Right cardiac atrium (tissue), 5 donors: ENCODE measurements at regions not wholly inside any gene's neighbourhood (a gene's known extent, or its start where the extent isn't known, plus 50 kb on each side); places are given as distances from the start of the nearest gene placed in this dataset.

Experiments used
- ATAC-seq, 2 donors: fragments of 200-7000 bp; cut with Tn5 transposase; one replicate each; pipeline versions ENCODE4 v1.8.0 to v1.9.1; 2020; ENCODE audit warnings: moderate library complexity in 2 of 2, mild to moderate bottlenecking in 1 of 2
- DNase-seq, 3 donors: peaks; one replicate each; pipeline ENCODE4 v3.0.0-alpha.2; 2020
- H3K27ac ChIP-seq: one replicate; pipeline ENCODE4 v1.5.1; 2013; ENCODE audit warnings: mild to moderate bottlenecking, low read length, control low read depth, moderate library complexity
- H3K27me3 ChIP-seq: one replicate; pipeline ENCODE4 v1.6.1; 2013; ENCODE audit not compliant: control insufficient read depth, insufficient read depth
- H3K4me1 ChIP-seq: one replicate; pipeline ENCODE4 v1.6.1; 2013; ENCODE audit warnings: low read length; ENCODE audit not compliant: control insufficient read depth, insufficient read depth
- H3K4me3 ChIP-seq: one replicate; pipeline ENCODE4 v1.5.1; 2013; ENCODE audit warnings: low read length, control low read depth
- H3K9me3 ChIP-seq: one replicate; pipeline ENCODE4 v1.6.1; 2013; ENCODE audit warnings: low read length; ENCODE audit not compliant: control insufficient read depth
- WGBS: extraction: QIAGEN DNeasy Blood & Tissue Kit; methylation state at CpG from one replicate; pipeline ENCODE4 v1.1.7; 2013; 5-methylcytosine and 5-hydroxymethylcytosine counted together
- intact Hi-C, 4 donors: fragments of 100-400 bp; cut with DNase I; formaldehyde crosslinking; loops; one replicate each; pipeline versions ENCODE4 v1.11.0 to v1.14.0; 2022 to 2023
- donor health status: healthy with polysubstance abuse.
- donor health status: DM: no; HTN: yes; CAD: no.
- donor health status: DM: no; HTN: no; CAD: no.
- donor health status: DM: no; HTN: yes; CAD: no; lungs with severe emphysema.
- donor health status: DM: yes; HTN: yes; CAD: no.

- intact Hi-C loops: no loop called here
- H3K4me1 ChIP-seq: no peaks in the 10 kb centered on the region
- H3K27me3 ChIP-seq: no peaks in the 10 kb centered on the region
- ATAC-seq (no peak), DNase-seq (no peak)
- 46% methylated on average over 3 of the region's 3 CpGs for WGBS
- H3K4me3 ChIP-seq: no peak overlapping the region
- no peak overlapping the region for H3K27ac ChIP-seq
- no peaks in the 10 kb centered on the region for H3K9me3 ChIP-seq
These were observed 551.2 kb upstream of the SEL1L start for GRCh38 chr14:82084813-82085212.

- Histone ChIP-seq H3K27me3 (no peaks in the 10 kb centered on the region), H3K9me3 (no peaks in the 10 kb centered on the region), H3K4me1 (no peaks in the 10 kb centered on the region), H3K4me3 (no peak overlapping the region), H3K27ac (no peak overlapping the region)
- DNase-seq: peak in 1 of 3 donors; percentile 13
- intact Hi-C loops: no loop called here
- 69% methylated on average over 2 of the region's 2 CpGs for WGBS
- ATAC-seq: no peak
These were observed 557.4 kb upstream of the SEL1L start for GRCh38 chr14:82091097-82091496.

GRCh38 chr14:82094829-82095345 is 561.2 kb upstream of the SEL1L start:
- Histone ChIP-seq H3K4me1 (no peaks in the 10 kb centered on the region), H3K4me3 (no peak overlapping the region), H3K9me3 (no peaks in the 10 kb centered on the region), H3K27me3 (no peaks in the 10 kb centered on the region), H3K27ac (no peak overlapping the region)
- 79% methylated on average over 5 of the region's 5 CpGs for WGBS
- DNase-seq (no peak), ATAC-seq (no peak)
- intact Hi-C loops: no loop called here

- Histone ChIP-seq H3K9me3 (no peaks in the 10 kb centered on the region), H3K4me1 (no peaks in the 10 kb centered on the region), H3K27me3 (no peaks in the 10 kb centered on the region), H3K4me3 (no peak overlapping the region), H3K27ac (no peak overlapping the region)
- intact Hi-C loops: no loop called here
- WGBS: 18% methylated on average over 1 of the region's 1 CpG
- no peak for ATAC-seq
- DNase-seq: no peak
These were observed 570.4 kb upstream of the SEL1L start for GRCh38 chr14:82104013-82104412.

- Histone ChIP-seq H3K9me3 (no peaks in the 10 kb centered on the region), H3K27ac (no peak overlapping the region), H3K27me3 (no peaks in the 10 kb centered on the region), H3K4me1 (no peaks in the 10 kb centered on the region), H3K4me3 (no peak overlapping the region)
- 43% methylated on average over 1 of the region's 1 CpG for WGBS
- intact Hi-C loops: no loop called here
- no peak for DNase-seq
- no peak for ATAC-seq
These were observed 578.7 kb upstream of the SEL1L start for GRCh38 chr14:82112210-82112839.

- Histone ChIP-seq H3K9me3 (no peaks in the 10 kb centered on the region), H3K27ac (no peak overlapping the region), H3K4me3 (no peak overlapping the region), H3K27me3 (no peaks in the 10 kb centered on the region), H3K4me1 (no peaks in the 10 kb centered on the region)
- ATAC-seq (no peak), DNase-seq (no peak)
- intact Hi-C loops: no loop called here
- WGBS: 75% methylated on average over 2 of the region's 2 CpGs
These were observed 579.4 kb upstream of the SEL1L start for GRCh38 chr14:82113007-82113406.

GRCh38 chr14:82113710-82114109 is 580.1 kb upstream of the SEL1L start:
- no peaks in the 10 kb centered on the region for H3K27me3 ChIP-seq
- H3K4me1 ChIP-seq: no peaks in the 10 kb centered on the region
- intact Hi-C loops: no loop called here
- ATAC-seq (no peak), DNase-seq (no peak)
- no peaks in the 10 kb centered on the region for H3K9me3 ChIP-seq
- H3K4me3 ChIP-seq: no peak overlapping the region
- WGBS: 67% methylated on average over 1 of the region's 1 CpG
- H3K27ac ChIP-seq: no peak overlapping the region

- H3K4me3 ChIP-seq: no peak overlapping the region
- no peak for ATAC-seq
These were observed 583.1 kb upstream of the SEL1L start for GRCh38 chr14:82116721-82117120.

GRCh38 chr14:82122655-82123054 is 589.0 kb upstream of the SEL1L start:
- 34% methylated on average over 1 of the region's 1 CpG for WGBS
- Histone ChIP-seq H3K27me3 (no peaks in the 10 kb centered on the region), H3K9me3 (no peaks in the 10 kb centered on the region), H3K4me3 (no peak overlapping the region), H3K27ac (no peak overlapping the region), H3K4me1 (no peaks in the 10 kb centered on the region)
- no peak for ATAC-seq
- DNase-seq: no peak
- intact Hi-C loops: no loop called here

More at GRCh38 chr14:82116721-82117120, 583.1 kb upstream of the SEL1L start:
- H3K4me1 ChIP-seq: no peaks in the 10 kb centered on the region
- H3K9me3 ChIP-seq: no peaks in the 10 kb centered on the region
- H3K27ac ChIP-seq: no peak overlapping the region
- no peaks in the 10 kb centered on the region for H3K27me3 ChIP-seq
- intact Hi-C loops: no loop called here
- no peak for DNase-seq

GRCh38 chr14:82124511-82124910 is 590.9 kb upstream of the SEL1L start:
- H3K27ac ChIP-seq: no peak overlapping the region
- ATAC-seq (no peak), DNase-seq (no peak)
- intact Hi-C loops: no loop called here
- no peak overlapping the region for H3K4me3 ChIP-seq
- no peaks in the 10 kb centered on the region for H3K9me3 ChIP-seq
- no peaks in the 10 kb centered on the region for H3K27me3 ChIP-seq
- WGBS: 85% methylated on average over 2 of the region's 2 CpGs
- H3K4me1 ChIP-seq: no peaks in the 10 kb centered on the region

- Histone ChIP-seq H3K4me3 (no peak overlapping the region), H3K27me3 (no peaks in the 10 kb centered on the region), H3K4me1 (no peaks in the 10 kb centered on the region), H3K9me3 (no peaks in the 10 kb centered on the region), H3K27ac (no peak overlapping the region)
- no peak for ATAC-seq
- intact Hi-C loops: no loop called here
- 50% methylated on average over 2 of the region's 2 CpGs for WGBS
- DNase-seq: no peak
These were observed 592.4 kb upstream of the SEL1L start for GRCh38 chr14:82126006-82126405.

GRCh38 chr14:82134411-82134810 is 600.8 kb upstream of the SEL1L start:
- ATAC-seq: no peak
- no peak overlapping the region for H3K4me3 ChIP-seq
- WGBS: 0% methylated on average over 1 of the region's 1 CpG
- H3K4me1 ChIP-seq: no peaks in the 10 kb centered on the region
- H3K27me3 ChIP-seq: no peaks in the 10 kb centered on the region
- no peak overlapping the region for H3K27ac ChIP-seq
- intact Hi-C loops: no loop called here
- no peaks in the 10 kb centered on the region for H3K9me3 ChIP-seq
- no peak for DNase-seq
